NCI-H460 (cell line): ENCODE measurements at regions not wholly inside any gene's neighbourhood (a gene's known extent, or its start where the extent isn't known, plus 50 kb on each side); places are given as distances from the start of the nearest gene placed in this dataset.

Source experiments
- DNase-seq: peaks from one replicate; pipeline ENCODE4 v3.0.0-alpha.2; 2016; ENCODE audit warnings: low read depth; ENCODE audit errors: extremely low read depth

DNA sequence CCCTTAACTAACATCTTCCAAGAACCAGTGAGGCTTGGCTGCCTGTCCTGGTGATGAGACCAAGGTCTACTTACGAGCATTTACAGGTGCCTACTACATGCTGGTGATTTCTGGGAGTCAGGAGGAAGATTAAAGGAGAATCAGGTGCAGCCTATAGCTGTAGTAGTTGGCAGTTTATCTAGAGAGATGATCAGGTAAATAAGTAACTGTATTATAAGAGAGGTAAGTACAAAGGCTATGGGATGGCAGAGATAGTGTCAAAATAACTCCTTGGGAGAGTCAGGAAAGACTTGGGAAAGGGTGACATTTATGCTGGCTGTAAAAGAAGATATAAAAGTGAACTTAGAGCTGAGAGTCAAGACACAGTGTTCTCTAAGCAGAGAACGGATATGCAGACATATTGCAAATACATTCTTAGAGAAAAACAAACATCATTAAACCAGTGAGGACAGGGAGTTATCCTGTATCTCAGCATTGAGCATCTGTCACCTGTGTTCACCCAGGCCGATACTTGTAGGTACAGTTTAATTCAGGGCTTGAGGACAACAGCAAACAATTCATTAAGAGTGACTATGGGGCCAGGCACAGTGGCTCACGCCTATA is 49.7 kb upstream of the ACP3 start:
- no peak for DNase-seq
